Hepatocyte (in vitro differentiated cells): ENCODE measurements at regions not wholly inside any gene's neighbourhood (a gene's known extent, or its start where the extent isn't known, plus 50 kb on each side); places are given as distances from the start of the nearest gene placed in this dataset.

Experiments used
- DNase-seq: peaks from one replicate; pipeline ENCODE4 v3.0.0-alpha.2; 2016; ENCODE audit warnings: low spot score
- H2AFZ ChIP-seq: fragments of 200-600 bp; sonication (generic); 2 replicates; pipeline ENCODE4 v1.6.0; 2016; ENCODE audit warnings: antibody characterized with exemption, mild to moderate bottlenecking
- H3K27ac ChIP-seq: fragments of 200-600 bp; sonication (generic); 2 replicates; pipeline ENCODE4 v1.5.1; 2016; ENCODE audit warnings: mild to moderate bottlenecking
- H3K27me3 ChIP-seq: fragments of 200-600 bp; sonication (generic); 2 replicates; pipeline ENCODE4 v1.6.1; 2016
- H3K36me3 ChIP-seq: fragments of 200-600 bp; sonication (generic); replicated peaks from 2 replicates; pipeline ENCODE4 v1.5.1; 2016; ENCODE audit warnings: low read depth; ENCODE audit not compliant: insufficient read depth
- H3K4me1 ChIP-seq: fragments of 200-600 bp; sonication (generic); 2 replicates; pipeline ENCODE4 v1.5.1; 2016; ENCODE audit warnings: mild to moderate bottlenecking, moderate library complexity; ENCODE audit not compliant: insufficient read depth
- H3K4me2 ChIP-seq: fragments of 200-600 bp; sonication (generic); 2 replicates; pipeline ENCODE4 v1.6.0; 2016
- H3K4me3 ChIP-seq: fragments of 200-600 bp; sonication (generic); 2 replicates; pipeline ENCODE4 v1.5.1; 2016; ENCODE audit warnings: mild to moderate bottlenecking
- H3K79me2 ChIP-seq: fragments of 200-600 bp; sonication (generic); 2 replicates; pipeline ENCODE4 v1.6.0; 2017; ENCODE audit warnings: mild to moderate bottlenecking
- H3K9me2 ChIP-seq: fragments of 200-600 bp; sonication (generic); replicated peaks from 2 replicates; pipeline ENCODE4 v1.6.0; 2017; ENCODE audit warnings: mild to moderate bottlenecking; ENCODE audit not compliant: insufficient read depth
- H3K9me3 ChIP-seq: fragments of 200-600 bp; sonication (generic); 2 replicates; pipeline ENCODE4 v1.5.1; 2016; ENCODE audit warnings: low read depth, mild to moderate bottlenecking
- H4K20me1 ChIP-seq: fragments of 200-600 bp; sonication (generic); 2 replicates; pipeline ENCODE4 v1.6.0; 2016; ENCODE audit warnings: mild to moderate bottlenecking; ENCODE audit not compliant: insufficient read depth, poor library complexity, severe bottlenecking
- CTCF ChIP-seq: fragments of 200-600 bp; sonication (generic); IDR thresholded peaks from 2 replicates; pipeline ENCODE4 v1.5.1; 2016; ENCODE audit warnings: antibody characterized with exemption, mild to moderate bottlenecking; ENCODE audit not compliant: poor library complexity
- EZH2 ChIP-seq: fragments of 200-600 bp; sonication (generic); IDR thresholded peaks from 2 replicates; pipeline ENCODE4 v1.6.1; 2016; ENCODE audit warnings: antibody characterized with exemption, mild to moderate bottlenecking, borderline replicate concordance
- EZH2phosphoT487 ChIP-seq: fragments of 200-600 bp; sonication (generic); IDR thresholded peaks from one replicate; pipeline ENCODE4 v1.6.1; 2018; ENCODE audit warnings: antibody characterized with exemption, mild to moderate bottlenecking, low read depth, moderate library complexity; ENCODE audit not compliant: unreplicated experiment, severe bottlenecking
- WGBS: methylation state at CpG from one replicate; pipeline ENCODE4 v1.1.6; 2016; ENCODE audit warnings: low lambda C conversion rate; ENCODE audit errors: missing lambda C conversion rate; 5-methylcytosine and 5-hydroxymethylcytosine counted together

- Histone ChIP-seq H3K27me3 (no peaks in the 10 kb centered on the region), H3K4me2 (no peak overlapping the region)
- WGBS = 78% methylated on average over 4 of the region's 4 CpGs
These were observed 129.3 kb downstream of the RDH14 start for GRCh38 chr2:18430996-18431748.

GRCh38 chr2:18428516-18428915 lies 131.9 kb downstream of the RDH14 start:
- H3K27ac ChIP-seq = no peak overlapping the region
- TF ChIP-seq CTCF = no peak
- TF ChIP-seq EZH2 = no peak
- no peak for TF ChIP-seq EZH2phosphoT487
- no peak for DNase-seq
- H3K4me1 ChIP-seq = peaks cover 19% of the 10 kb centered on the region
- H3K4me3 ChIP-seq = no peak overlapping the region
- H3K9me2 ChIP-seq = no peaks in the 10 kb centered on the region
- no peaks in the 10 kb centered on the region for H3K79me2 ChIP-seq
- no peaks in the 10 kb centered on the region for H3K9me3 ChIP-seq
- no peaks in the 10 kb centered on the region for H4K20me1 ChIP-seq
- H3K4me2 ChIP-seq = no peak overlapping the region
- H3K36me3 ChIP-seq = no peaks in the 10 kb centered on the region
- no peak overlapping the region for H2AFZ ChIP-seq
- 89% methylated on average over 6 of the region's 6 CpGs for WGBS
- no peaks in the 10 kb centered on the region for H3K27me3 ChIP-seq

More at GRCh38 chr2:18430996-18431748, 129.3 kb downstream of the RDH14 start:
- H3K4me1 ChIP-seq = peaks cover 19% of the 10 kb centered on the region
- H3K9me2 ChIP-seq = no peaks in the 10 kb centered on the region
- H4K20me1 ChIP-seq = no peaks in the 10 kb centered on the region
- no peaks in the 10 kb centered on the region for H3K79me2 ChIP-seq
- H3K4me3 ChIP-seq = no peak overlapping the region
- no peak for DNase-seq
- H3K9me3 ChIP-seq = no peaks in the 10 kb centered on the region
- TF ChIP-seq EZH2 (no peak), CTCF (no peak), EZH2phosphoT487 (no peak)
- H3K36me3 ChIP-seq = no peaks in the 10 kb centered on the region
- H2AFZ ChIP-seq = no peak overlapping the region
- H3K27ac ChIP-seq = no peak overlapping the region

- H3K9me3 ChIP-seq = no peaks in the 10 kb centered on the region
- TF ChIP-seq EZH2 (no peak), CTCF (no peak), EZH2phosphoT487 (no peak)
- H3K4me2 ChIP-seq = no peak overlapping the region
- no peak for DNase-seq
- peaks cover 11% of the 10 kb centered on the region for H3K4me1 ChIP-seq
- H3K9me2 ChIP-seq = no peaks in the 10 kb centered on the region
- H3K4me3 ChIP-seq = no peak overlapping the region
- no peaks in the 10 kb centered on the region for H3K27me3 ChIP-seq
- no peaks in the 10 kb centered on the region for H3K79me2 ChIP-seq
- H2AFZ ChIP-seq = no peak overlapping the region
- no peak overlapping the region for H3K27ac ChIP-seq
- no peaks in the 10 kb centered on the region for H4K20me1 ChIP-seq
- H3K36me3 ChIP-seq = no peaks in the 10 kb centered on the region
These were observed 132.7 kb downstream of the RDH14 start for GRCh38 chr2:18427762-18428161.
